HG03432 (cell line): ENCODE measurements at regions not wholly inside any gene's neighbourhood (a gene's known extent, or its start where the extent isn't known, plus 50 kb on each side); places are given as distances from the start of the nearest gene placed in this dataset.
"Not testable (repeated sequence)": the region's sequence is repeated elsewhere in the genome, so short reads cannot be mapped to it uniquely, and the experiment has no call there.

Experiments
- ATAC-seq: cut with Tn5 transposase; IDR thresholded peaks from one replicate; pipeline ENCODE4 v1.9.1; 2021; ENCODE audit warnings: mild to moderate bottlenecking, moderate library complexity; ENCODE audit not compliant: unreplicated experiment

GRCh38 chr7:85897967-85898366 lies 711.1 kb upstream of the SEMA3D start:
- ATAC-seq: no peak

GRCh38 chr7:85896531-85896930 lies 709.7 kb upstream of the SEMA3D start:
- ATAC-seq: no peak

- ATAC-seq: no peak
Observed at GRCh38 chr7:85895835-85896234, 709.0 kb upstream of the SEMA3D start.

- not testable (repeated sequence) for ATAC-seq
Observed at GRCh38 chr7:85891900-85892299, 705.0 kb upstream of the SEMA3D start.

- ATAC-seq: peak; percentile 86
Observed at GRCh38 chr7:85890244-85890811, 703.5 kb upstream of the SEMA3D start.

GRCh38 chr7:85887133-85887532 lies 700.3 kb upstream of the SEMA3D start:
- no peak for ATAC-seq

- no peak for ATAC-seq
Observed at GRCh38 chr7:85882335-85882734, 695.5 kb upstream of the SEMA3D start.

- ATAC-seq: no peak
Observed at GRCh38 chr7:85875398-85875797, 688.5 kb upstream of the SEMA3D start.

- no peak for ATAC-seq
Observed at GRCh38 chr7:85866540-85866939, 679.7 kb upstream of the SEMA3D start.

GRCh38 chr7:85851571-85852193 lies 664.8 kb upstream of the SEMA3D start:
- no peak for ATAC-seq

GRCh38 chr7:85850381-85850780 lies 663.5 kb upstream of the SEMA3D start:
- no peak for ATAC-seq

- ATAC-seq: no peak
Observed at GRCh38 chr7:85840554-85840953, 653.7 kb upstream of the SEMA3D start.

- ATAC-seq: no peak
Observed at GRCh38 chr7:85833066-85833465, 646.2 kb upstream of the SEMA3D start.

GRCh38 chr7:85830982-85831381 lies 644.1 kb upstream of the SEMA3D start:
- no peak for ATAC-seq

GRCh38 chr7:85829817-85830432 lies 643.1 kb upstream of the SEMA3D start:
- ATAC-seq: no peak

- no peak for ATAC-seq
Observed at GRCh38 chr7:85829176-85829575, 642.3 kb upstream of the SEMA3D start.

GRCh38 chr7:85828614-85829013 lies 641.8 kb upstream of the SEMA3D start:
- no peak for ATAC-seq

GRCh38 chr7:85823396-85824080 lies 636.7 kb upstream of the SEMA3D start:
- no peak for ATAC-seq

GRCh38 chr7:85821926-85822325 lies 635.1 kb upstream of the SEMA3D start:
- ATAC-seq: no peak

GRCh38 chr7:85820702-85821443 lies 634.0 kb upstream of the SEMA3D start:
- ATAC-seq: no peak

- no peak for ATAC-seq
Observed at GRCh38 chr7:85815526-85815925, 628.7 kb upstream of the SEMA3D start.
